ENCODE measurements at regions not wholly inside any gene's neighbourhood (a gene's known extent, or its start where the extent isn't known, plus 50 kb on each side); places are given as distances from the start of the nearest gene placed in this dataset.
"Not testable (repeated sequence)": the region's sequence is repeated elsewhere in the genome, so short reads cannot be mapped to it uniquely, and the experiment has no call there.

GRCh38 chr6:165854061-165854862, 191.2 kb upstream of the PDE10A start:
- DNase-seq (ENCODE audit: low read depth in 3 of 3, low spot score in 2 of 3): no peak

GRCh38 chr6:165852676-165853075, 189.6 kb upstream of the PDE10A start:
- no peak for DNase-seq (ENCODE audit: low read depth in 3 of 3, low spot score in 2 of 3)

- DNase-seq (ENCODE audit: low read depth in 3 of 3, low spot score in 2 of 3): no peak
These were observed 187.5 kb upstream of the PDE10A start for GRCh38 chr6:165850434-165851019.

- no peak for DNase-seq (ENCODE audit: low read depth in 3 of 3, low spot score in 2 of 3)
These were observed 186.7 kb upstream of the PDE10A start for GRCh38 chr6:165849534-165850430.

- no peak for DNase-seq (ENCODE audit: low read depth in 3 of 3, low spot score in 2 of 3)
These were observed 185.0 kb upstream of the PDE10A start for GRCh38 chr6:165848086-165848426.

GRCh38 chr6:165847407-165848085, 184.5 kb upstream of the PDE10A start:
- no peak for DNase-seq (ENCODE audit: low read depth in 3 of 3, low spot score in 2 of 3)

- no peak for DNase-seq (ENCODE audit: low read depth in 3 of 3, low spot score in 2 of 3)
These were observed 183.3 kb upstream of the PDE10A start for GRCh38 chr6:165846123-165846966.

GRCh38 chr6:165845493-165845892, 182.5 kb upstream of the PDE10A start:
- no peak for DNase-seq (ENCODE audit: low read depth in 3 of 3, low spot score in 2 of 3)

GRCh38 chr6:165844801-165845364, 181.8 kb upstream of the PDE10A start:
- DNase-seq (ENCODE audit: low read depth in 3 of 3, low spot score in 2 of 3): no peak

- no peak for DNase-seq (ENCODE audit: low read depth in 3 of 3, low spot score in 2 of 3)
These were observed 181.2 kb upstream of the PDE10A start for GRCh38 chr6:165844232-165844631.

- no peak for DNase-seq (ENCODE audit: low read depth in 3 of 3, low spot score in 2 of 3)
These were observed 180.6 kb upstream of the PDE10A start for GRCh38 chr6:165843568-165844113.

- no peak for DNase-seq (ENCODE audit: low read depth in 3 of 3, low spot score in 2 of 3)
These were observed 180.1 kb upstream of the PDE10A start for GRCh38 chr6:165843121-165843520.

- DNase-seq (ENCODE audit: low read depth in 3 of 3, low spot score in 2 of 3): no peak
These were observed 179.4 kb upstream of the PDE10A start for GRCh38 chr6:165842281-165842936.

- DNase-seq (ENCODE audit: low read depth in 3 of 3, low spot score in 2 of 3): no peak
These were observed 178.1 kb upstream of the PDE10A start for GRCh38 chr6:165841153-165841558.

GRCh38 chr6:165837948-165838745, 175.1 kb upstream of the PDE10A start:
- DNase-seq (ENCODE audit: low read depth in 3 of 3, low spot score in 2 of 3): no peak

- not testable (repeated sequence) for DNase-seq (ENCODE audit: low read depth in 3 of 3, low spot score in 2 of 3)
These were observed 173.6 kb upstream of the PDE10A start for GRCh38 chr6:165836648-165837047.

GRCh38 chr6:165835410-165835851, 172.4 kb upstream of the PDE10A start:
- DNase-seq (ENCODE audit: low read depth in 3 of 3, low spot score in 2 of 3): no peak
